A204.1 (cell line): ENCODE measurements at regions not wholly inside any gene's neighbourhood (a gene's known extent, or its start where the extent isn't known, plus 50 kb on each side); places are given as distances from the start of the nearest gene placed in this dataset.

Experiments used
- FAIRE-seq: peaks from 2 replicates; lab custom pipeline; 2012; peaks lifted over from hg19 to GRCh38; lab: Jason Lieb, UNC

DNA sequence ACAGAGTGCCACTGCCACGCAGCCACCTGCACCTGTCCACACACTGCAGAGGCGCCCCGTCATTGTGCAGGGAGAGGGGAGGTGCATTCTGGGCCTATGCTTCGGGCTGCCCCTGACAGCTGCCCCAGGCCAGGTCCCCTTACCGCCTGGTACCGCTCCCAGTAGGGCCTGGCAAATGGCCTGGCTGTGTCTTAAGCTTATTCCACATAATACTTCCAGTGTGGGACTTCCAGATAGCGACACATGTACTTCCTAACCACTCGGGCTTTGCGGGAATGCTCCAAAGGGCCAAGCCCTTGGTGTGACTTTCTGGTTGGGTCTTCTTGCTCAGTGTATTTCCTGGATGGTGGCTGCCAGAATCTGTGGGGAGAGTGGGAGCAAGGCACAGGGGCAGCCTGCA is 254.3 kb upstream of the CHRNA7 start:
- no peak for FAIRE-seq

DNA sequence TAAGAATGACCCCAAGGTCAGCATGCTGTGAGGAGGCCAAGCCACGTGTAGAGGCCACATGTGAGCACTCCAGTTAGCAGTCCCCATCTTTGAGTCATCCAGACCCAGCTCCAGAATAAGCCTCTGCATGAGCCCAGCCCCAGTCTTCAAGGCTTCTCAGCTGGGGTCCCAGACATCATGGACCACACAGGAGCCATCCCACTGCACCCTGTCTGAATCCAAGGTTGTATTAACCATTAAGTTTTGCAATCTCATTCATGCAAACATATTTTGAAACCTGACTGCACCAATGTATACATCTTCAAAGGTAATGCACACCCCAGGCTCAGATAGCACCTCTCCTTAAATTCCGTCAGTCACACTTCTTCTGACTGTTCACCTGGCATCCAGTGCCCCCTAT is 249.1 kb upstream of the CHRNA7 start:
- no peak for FAIRE-seq

DNA sequence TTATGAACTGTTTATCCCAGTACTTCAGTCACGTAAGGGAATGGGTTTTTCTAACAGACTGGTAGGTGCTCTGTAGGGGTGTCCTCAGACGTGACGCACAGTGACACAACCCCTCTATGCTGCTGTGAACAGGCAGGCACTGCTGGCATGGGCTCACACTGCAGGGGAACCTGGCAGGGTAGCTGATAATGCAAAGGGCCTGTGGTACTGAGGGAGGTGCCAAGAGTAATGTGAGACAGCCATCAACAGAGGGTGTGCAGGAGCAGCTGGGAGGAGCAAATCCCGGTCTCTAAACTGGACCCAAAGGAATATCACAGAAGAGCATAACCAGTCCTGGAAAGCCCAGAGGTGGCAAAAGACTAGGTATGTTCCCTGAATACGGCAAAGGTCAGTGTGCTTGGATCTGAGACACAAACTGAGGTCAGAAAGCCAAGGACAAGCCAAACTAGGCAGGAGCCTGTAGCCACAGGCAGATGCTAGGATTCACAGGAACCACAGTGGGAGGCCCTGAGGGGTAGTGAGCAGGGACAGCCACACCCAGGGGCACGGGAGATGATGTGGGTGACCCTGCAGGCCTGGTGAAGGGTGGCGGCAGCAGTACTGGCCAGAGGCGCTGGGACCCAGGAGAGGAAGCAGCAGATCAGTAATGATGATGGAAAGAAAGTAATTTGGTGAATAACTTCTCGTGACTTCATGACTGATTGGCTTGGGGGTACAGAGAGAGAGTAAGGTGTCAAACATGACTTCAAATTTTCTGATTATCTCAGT is 248.1 kb upstream of the CHRNA7 start:
- no peak for FAIRE-seq

DNA sequence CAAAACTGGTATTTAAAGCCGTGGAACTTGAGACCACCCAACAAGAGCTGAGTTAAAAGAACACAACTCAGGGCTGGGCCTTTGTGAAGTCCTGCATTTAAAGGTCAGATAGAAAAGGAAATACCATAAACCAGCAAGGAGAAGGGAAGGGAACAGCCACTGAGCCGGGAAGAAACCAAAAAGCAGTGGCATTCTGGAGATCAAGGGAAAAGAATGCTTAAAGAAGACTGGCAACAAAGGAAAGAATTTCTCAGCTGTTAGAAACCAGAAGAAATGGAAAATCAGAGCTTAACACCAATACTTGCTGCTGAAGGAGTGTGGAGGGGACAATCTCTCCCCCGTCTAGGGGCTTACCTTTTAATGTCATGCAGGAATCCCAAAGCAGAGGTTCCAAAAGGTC is 247.4 kb upstream of the CHRNA7 start:
- no peak for FAIRE-seq

DNA sequence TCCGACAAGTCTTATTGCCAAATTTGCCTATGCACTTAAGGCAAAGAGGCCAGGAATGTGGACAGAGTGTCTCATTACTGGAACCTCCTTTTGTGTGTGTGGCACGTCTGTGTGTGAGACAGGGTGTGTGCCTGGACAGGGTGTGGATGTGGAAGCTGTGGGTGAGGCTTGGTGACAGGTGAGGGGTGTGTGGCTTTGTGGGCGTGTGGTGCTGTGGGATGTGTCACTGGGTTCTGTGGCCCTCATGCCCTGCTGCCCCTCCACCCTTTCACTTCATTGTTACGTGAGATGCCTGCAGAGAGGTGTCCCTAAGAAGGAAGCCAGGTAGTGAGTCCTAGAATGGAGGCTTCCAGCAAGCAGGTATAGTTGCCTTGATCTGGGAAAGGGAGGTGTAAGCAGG is 244.0 kb upstream of the CHRNA7 start:
- no peak for FAIRE-seq

DNA sequence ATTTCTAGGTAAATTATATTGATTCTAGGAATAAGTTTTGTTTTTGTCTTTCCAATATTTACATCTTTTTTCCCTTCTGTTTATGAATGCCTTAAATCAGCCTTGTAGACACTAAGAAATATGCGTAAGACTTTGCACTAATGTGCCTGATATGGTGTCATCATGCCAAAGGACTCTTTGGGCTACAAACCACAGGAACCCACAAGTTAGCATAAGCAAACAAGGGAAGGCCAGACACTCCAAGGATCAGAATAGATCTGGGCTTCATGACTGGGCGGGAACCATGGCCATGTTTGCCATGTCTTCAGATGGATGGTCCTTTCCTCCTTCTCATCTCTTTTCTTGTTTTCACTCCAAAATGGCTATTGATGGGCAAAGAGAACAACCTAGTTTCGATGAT is 242.2 kb upstream of the CHRNA7 start:
- no peak for FAIRE-seq

DNA sequence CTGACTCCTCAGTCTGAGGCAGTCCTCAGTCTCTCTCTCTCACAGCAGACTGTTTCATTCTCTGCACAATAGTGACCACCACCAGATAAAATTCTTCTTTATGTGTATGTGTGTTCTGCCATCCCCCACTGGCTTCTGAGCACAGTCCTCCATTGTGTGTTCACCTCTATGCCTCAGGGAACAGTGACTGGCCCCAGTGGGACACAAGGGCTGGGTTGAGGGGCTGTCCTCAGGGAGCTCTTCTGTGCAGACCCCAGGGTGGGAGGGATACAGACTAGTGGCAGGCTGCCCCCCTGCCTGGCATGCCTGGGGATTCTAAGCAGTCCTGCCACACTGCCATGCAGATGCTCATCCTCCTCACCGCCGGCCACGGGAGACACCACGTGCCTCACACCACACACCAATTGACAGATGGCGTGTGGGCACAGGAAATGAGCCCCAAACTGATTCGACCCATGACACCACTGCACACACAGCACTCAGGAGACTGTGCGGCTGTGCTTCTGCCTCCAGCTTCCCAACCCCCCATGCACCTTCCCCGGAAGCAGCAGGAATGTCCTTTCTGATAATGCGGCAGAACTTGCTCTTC is 237.6 kb upstream of the CHRNA7 start:
- no peak for FAIRE-seq

DNA sequence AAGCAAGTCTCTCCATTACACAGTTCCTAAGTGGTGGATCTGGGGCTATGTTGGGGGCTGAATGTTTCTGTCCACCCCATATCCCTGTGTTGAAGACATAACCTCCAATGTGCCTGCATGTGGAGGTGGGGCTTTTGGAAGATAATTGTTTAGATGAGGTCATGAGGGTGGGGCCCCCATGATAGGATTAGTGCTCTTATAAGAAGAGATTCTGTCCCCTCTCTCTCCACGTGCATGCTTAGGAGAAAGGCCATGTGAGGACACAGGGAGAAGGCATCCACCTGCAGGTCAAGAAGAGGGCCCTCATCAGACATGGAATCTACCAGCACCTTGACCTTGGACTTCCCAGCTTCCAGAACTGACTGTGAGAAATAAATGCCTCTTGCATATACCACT is 231.0 kb upstream of the CHRNA7 start:
- no peak for FAIRE-seq

DNA sequence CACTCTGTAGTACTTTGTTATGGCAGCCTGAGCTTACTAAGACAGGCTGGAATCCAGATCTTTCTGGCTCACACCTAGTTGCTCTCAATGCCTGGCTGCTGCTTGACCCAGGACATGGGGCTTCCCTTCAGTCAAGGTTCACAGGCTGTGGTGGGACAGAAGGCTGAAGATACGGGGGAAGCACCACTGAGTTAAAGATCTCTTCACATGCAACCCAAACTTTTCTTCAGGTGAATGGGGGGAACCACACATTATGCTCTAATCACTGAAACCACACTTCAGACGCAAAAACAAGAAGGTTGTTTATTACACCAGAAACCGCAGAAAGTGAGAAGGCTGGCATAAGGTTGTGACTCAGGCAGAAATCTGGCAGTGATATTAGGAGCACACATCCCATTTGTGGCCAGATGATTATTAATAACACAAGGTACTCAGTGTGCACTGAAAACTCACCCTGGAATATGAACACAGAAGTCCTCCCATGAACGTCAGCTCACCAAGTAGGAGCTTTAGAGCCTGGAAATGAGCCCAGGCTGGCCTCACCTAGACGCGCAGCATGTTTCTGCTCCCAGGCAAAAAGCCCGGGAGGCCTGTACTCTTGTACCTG is 230.5 kb upstream of the CHRNA7 start:
- no peak for FAIRE-seq

DNA sequence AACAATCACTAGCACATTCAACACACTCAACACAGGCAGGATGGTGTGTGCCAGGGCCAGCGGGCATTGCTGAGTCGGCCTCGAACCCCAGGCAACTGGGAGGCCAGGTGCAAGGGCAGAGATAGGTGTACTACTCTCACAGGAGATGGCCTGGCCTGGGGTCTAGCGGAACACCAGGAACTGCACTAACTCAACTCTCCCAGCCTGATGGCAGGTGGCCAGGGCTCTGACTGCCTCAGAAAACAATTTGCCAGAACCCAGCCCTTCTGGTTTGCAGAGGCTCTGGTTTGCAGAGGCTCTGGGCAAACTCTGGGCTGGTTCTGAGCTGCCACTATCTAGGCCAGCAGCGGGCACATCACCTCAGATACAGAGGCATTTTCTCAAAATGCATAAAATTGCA is 229.2 kb upstream of the CHRNA7 start:
- FAIRE-seq, result no peak

DNA sequence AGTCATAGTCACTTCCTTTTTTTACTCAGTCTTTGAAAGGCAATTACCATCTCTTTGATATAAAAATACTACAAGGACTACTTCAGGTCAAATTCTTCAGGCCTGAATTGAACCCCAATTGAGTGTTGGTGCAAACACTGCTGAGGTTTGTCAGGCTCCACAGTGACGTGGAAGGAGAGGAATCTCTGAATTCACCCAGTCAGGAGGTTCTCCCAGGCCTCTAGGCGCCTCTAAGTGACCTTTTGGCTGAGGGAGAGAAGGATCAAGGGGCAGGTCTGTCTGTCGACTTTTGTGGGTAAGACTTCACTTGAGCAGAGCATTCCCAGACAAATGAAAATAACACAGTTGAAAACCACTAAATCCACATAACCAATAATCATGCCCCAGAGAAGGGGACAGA is 227.6 kb upstream of the CHRNA7 start:
- no peak for FAIRE-seq

DNA sequence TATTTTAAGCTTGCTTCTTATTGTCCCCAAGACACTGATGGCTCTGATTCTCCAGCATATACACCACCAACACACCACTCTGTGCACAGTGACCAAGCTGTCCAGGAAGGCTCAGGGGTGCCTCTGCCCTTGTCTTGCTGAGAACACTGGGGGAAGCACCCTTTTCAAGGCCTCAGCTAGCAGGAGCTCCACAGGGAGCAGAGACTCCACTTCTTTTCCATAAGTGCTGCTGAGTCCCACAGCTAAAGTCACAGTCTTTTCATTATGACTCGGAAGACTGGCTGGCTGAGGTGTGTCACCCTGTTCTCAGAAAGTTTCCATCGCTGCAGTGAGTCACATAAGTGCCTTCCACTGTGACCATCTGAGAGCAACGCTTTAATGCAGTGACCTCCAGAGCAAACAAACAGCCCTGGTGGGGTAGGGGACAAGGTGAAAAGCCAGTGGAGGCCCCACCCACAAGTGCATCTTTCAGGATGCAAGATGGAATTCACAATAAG is 226.9 kb upstream of the CHRNA7 start:
- FAIRE-seq, result no peak

DNA sequence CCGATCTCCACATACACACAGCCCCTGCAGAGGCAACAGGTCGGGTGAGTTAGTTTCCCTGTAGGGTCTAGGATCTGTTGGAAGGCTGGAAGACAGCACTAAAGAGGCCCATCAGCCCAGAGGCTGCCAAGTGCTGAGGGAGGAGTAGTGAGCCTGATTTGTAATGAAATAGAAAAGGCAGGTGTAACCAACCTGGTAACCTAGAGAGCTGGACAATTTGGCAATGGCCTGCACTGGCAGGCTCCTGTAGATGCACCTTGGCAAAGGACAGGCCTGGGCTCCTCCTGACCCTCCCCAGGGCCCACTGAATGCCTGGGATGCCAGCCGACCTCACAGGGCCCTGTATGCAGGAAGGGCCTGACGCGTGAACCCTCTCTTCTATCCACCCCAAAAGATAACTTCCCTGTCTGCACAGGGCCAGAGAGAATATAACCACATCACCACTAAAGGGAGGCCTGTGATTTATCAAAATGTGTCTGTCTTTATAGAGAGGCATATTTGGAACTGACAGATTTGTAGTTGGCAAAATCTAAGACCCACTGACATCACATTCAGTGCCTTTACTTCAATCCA is 225.1 kb upstream of the CHRNA7 start:
- FAIRE-seq, result no peak

DNA sequence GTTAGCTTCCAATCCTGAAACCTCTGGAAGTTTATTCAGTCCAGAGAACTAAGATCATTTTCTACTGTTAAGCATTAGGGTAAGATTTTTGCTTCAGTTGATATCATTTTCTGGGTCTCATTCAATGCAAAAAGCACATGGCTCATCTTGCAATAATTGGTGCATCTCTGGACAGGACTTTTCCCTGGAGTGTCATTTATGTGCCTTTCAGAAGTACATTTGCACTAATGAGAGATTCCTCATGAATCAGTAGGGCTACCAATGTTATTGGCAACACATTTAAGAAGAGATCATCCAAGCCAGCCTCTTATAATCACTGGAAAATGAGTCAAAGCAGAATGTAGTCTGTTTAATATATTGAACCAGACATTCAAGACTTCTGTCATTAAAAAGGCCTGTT is 224.2 kb upstream of the CHRNA7 start:
- FAIRE-seq, result no peak

DNA sequence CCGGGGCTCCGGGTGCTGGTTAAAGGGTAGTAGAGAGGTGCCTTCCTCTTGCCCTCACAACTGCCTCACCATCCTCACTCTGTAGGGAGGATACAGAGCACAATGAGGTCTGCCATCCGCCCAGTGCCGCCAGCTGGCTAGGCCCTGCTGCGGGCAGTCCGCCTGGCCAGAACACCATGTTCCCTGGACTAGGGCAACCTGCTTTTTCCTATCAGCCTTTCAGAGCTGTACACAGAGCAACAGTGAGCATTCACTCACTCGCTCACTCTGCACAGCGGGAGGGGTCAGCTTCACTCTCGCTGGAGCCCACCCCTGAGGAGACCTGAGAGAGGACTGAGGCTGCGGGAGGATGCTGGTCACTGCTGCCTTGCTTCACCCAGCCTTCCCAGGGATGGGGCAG is 218.7 kb upstream of the CHRNA7 start:
- FAIRE-seq, result no peak

DNA sequence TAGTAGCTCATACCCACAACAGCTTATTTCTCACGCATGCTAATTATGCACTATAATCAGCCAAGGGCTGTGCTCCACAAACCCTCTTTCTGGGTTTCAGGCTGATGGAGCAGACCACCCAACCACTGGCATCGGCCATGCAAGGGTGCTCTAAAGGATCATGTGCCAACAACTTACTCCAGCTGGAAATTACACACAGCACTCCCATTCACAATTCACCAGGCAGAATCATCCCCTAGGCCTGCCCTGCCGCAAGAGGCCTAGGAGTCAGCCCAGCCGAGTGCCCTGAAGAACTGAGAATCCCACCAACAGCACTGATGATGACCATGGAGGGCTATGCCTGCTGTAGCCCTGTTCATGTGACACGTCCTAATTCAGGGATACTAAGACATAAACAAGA is 216.2 kb upstream of the CHRNA7 start:
- FAIRE-seq, result no peak

DNA sequence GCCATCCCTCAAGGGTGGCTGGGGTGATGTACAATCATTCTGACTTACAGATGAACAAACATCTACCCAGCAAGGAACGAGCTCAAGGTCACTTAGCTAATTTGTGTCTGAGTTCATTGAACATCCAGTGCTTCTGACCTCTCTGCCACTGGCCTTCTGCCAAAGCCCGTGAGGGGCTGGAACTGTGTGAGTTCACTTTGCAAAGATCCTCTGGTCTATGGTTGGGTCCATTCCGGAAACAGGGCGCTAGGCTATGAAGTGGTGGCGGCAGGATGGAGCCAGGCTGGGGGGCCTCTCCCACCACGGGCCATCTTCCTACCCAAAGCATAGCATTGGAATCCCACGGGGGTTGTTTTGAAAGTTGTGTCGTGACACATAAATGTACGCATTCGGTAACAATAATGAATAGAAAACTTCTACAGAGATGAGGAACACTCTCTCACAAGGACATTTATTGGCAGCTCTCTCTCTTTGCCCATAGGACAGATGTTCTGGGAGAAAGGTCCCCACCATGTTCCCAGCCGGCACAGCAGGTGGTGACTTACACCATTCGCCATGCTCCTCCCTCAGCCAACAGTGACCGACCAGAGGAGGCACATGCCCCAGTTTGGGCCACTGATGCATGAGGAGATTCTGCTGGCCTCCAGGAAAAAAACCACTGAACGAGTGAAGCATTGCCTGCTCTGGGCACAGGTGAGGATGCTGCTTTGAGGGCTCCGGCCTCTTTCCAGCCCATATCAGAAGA is 214.7 kb upstream of the CHRNA7 start:
- no peak for FAIRE-seq

DNA sequence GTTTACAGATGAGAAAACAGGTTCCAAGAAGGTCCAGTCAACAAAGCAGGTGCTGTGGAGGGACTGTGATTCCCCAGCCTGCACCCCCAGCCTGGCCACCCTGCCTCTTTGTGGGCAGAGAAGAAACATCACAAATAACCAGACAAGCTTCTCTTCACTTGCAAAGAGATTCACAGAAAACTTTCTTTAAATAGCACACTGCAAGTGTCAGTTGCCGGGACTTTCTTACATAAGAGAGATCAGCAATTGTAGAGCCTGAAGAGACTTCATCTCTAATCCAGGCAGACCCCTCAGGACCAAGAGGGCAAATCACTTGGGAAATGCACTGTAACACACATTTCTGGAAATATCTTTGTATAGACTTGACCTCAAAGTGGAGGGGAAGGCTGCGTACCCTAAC is 207.9 kb upstream of the CHRNA7 start:
- FAIRE-seq, result no peak

DNA sequence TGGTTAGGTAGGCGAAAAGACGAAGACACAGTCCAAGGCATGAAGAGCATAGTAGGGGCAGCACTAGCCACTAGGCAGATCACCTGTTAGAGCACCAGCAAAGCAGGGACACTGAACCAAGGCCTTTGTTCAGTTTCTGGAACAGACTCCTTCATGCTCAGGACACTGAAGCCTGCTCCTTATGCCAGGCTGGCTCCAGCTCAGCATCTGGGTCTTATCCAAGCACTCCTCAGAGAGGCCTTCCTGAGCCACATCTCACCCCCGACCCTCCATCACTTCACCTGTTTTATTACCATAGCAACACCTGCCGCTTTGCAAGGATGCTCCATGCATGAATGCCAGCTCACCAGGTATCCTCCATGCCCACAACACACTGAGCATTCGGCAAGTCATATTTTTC is 206.3 kb upstream of the CHRNA7 start:
- FAIRE-seq, result no peak

DNA sequence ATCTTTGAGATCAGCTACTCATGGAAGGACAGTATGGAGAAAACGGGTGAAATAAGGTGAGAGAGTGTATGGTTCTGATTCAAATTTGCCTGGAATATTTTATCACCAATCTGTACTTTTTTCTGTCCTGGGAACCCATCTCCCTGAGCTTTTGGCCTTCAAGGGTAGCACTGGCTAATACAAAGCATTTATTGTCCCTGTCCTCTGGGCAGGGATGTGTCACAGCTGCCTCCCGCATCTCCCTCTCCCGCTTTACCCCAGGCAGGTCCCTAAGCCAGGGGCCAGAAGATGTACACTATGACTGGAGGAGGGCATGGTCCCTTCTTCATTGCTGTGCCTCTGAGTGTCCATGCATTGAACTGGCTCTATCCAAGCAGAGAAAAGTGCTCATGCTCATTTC is 201.7 kb upstream of the CHRNA7 start:
- no peak for FAIRE-seq

DNA sequence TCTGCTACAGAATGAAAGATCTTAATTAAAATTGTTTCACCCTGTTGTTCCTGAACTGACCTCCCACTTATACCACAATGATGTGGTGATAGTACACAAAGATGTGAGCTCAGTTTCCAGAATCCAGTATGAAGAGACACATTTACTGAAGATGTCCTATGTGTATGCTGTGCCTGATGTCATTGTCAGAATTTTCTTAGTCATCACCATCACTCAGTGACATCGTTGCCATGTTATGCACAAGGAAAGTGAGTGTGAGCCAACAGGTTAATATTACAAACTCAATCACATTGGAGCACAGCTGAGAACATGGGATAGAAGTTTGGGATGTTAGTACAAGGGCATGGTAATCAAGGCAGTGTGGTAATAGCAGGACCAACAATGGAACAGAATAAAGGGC is 199.7 kb upstream of the CHRNA7 start:
- no peak for FAIRE-seq

DNA sequence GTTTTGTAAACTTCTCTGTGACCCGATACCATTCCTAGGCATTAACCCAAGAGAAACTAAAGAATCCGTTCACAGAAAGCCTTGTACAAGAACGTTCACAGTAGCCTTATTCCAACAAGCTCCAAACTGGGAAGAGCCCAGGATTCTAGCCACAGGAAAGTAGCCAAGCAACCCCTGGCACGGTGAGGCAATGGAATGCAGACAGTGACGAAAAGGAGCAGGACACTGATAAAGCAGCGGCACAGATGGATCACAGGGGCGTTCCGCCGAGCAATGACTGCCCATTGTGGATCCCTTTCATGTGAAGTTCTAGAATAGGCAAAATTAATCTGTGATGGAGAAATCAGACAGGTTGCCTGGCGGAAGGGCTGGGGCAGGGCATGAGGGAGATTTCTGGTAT is 198.7 kb upstream of the CHRNA7 start:
- FAIRE-seq, result no peak

DNA sequence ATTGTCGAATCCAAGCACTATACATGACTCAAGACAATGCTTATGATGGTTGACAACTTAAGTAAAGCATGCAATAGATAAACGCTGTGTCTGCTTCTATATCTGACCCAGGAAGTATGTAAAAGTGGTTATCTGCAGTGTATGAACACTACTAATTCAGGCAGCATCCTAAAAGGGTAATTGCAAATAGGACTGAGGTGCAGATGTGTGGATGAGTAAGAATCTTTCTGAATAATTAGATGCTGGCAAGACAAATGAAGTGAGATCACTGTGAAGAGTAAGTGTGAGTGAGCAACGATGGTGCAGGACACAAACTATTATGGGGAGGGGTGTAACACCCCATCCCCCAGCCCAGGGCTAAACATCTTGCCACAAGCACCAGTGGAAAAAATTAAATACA is 195.7 kb upstream of the CHRNA7 start:
- no peak for FAIRE-seq
